Transverse colon (tissue), 4 donors: ENCODE measurements at regions not wholly inside any gene's neighbourhood (a gene's known extent, or its start where the extent isn't known, plus 50 kb on each side); places are given as distances from the start of the nearest gene placed in this dataset.

Experiments used
- CTCF ChIP-seq, 5 experiments: fragments of 200-600 bp in 3 of 5; fragments of 450-650 bp in 2 of 5; sonication (generic) in 3 of 5; IDR thresholded peaks; 1 replicate in 2 of 5; 2 replicates in 3 of 5; pipeline ENCODE4 v1.5.1; 2016 to 2017; ENCODE audit warnings: antibody characterized with exemption in 5 of 5, inconsistent platforms in 3 of 5, mild to moderate bottlenecking in 2 of 5, moderate library complexity in 1 of 5
- POLR2A ChIP-seq: fragments of 450-650 bp; IDR thresholded peaks from one replicate; pipeline ENCODE4 v1.6.1; 2016; ENCODE audit warnings: antibody characterized with exemption, mild to moderate bottlenecking, moderate library complexity
- POLR2AphosphoS5 ChIP-seq, 3 donors: sonication (generic); formaldehyde crosslinking; IDR thresholded peaks; one replicate each; pipeline ENCODE4 v1.6.1; 2016; ENCODE audit warnings: antibody characterized with exemption in 3 of 3

GRCh38 chr5:98330871-98331270, 442.6 kb upstream of the RGMB start:
- TF ChIP-seq CTCF (IDR thresholded peaks at IDR 0.05) (no peak), POLR2A (no peak), POLR2AphosphoS5 (IDR thresholded peaks at IDR 0.05) (no peak)
